NCI-H1436 treated with DMSO at 0.1 percent for 48 hours (cell line): ENCODE measurements at regions not wholly inside any gene's neighbourhood (a gene's known extent, or its start where the extent isn't known, plus 50 kb on each side); places are given as distances from the start of the nearest gene placed in this dataset.
"Not testable (repeated sequence)": the region's sequence is repeated elsewhere in the genome, so short reads cannot be mapped to it uniquely, and the experiment has no call there.

ENCODE experiments used
- DNase-seq: peaks from one replicate; lab custom pipeline; 2025; lab: John Stamatoyannopoulos, UW

DNA sequence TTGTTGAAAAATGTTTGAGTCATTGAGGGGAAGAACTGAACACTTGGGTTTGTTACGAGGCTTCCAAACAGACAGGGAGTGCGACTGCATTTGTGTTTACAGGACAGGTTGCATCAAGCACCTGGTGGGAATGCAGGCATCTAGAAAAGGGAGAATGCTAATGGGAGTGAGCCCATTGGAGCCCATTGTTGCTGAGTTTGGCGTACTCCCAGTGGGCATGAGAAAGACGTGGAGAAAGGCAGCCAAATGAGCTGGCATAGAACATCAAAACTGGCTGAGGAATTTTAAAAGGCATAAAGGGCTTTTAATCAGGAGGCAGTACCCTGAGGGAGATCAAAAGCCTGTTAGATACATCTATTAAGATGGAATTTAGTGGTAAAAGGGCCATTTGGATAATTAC is 171.6 kb upstream of the NPSR1 start:
- DNase-seq: peak; percentile 94

DNA sequence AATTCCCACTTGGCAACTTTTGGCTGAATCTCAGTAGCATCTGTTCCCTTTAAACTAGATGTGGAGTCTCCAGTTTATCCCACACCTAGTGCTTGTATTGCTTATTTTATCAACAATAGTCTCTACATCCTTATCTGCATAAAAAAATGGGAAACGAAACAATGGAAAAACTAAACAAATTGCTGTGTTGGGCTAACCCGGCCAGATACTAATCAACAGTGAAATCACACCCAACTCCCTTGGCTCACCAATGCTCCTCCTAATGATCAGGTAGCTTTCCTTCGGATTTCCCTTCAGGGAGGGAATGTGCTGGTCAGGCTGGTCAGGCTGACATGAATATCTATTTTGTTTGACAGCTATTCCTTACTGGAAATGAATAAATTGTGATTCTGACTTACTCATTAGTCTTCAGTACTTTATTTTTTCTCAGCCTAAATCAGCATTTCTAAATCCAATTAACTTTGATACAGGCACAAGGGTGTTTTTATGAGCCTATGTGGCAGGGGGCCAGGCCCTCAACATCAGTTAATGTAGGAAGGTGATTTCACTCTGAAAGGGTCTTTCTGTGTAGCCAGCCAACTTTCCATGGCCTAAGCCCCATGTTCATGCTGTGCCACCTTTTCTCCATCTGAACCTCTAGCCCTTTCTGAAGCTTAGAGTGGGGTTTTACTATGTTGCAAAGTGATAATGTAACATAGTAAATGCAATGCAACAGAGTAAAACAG is 170.5 kb upstream of the NPSR1 start:
- DNase-seq: peak; percentile 33

- peak; percentile 15 for DNase-seq
Measured at GRCh38 chr7:34488766-34489165, 169.3 kb upstream of the NPSR1 start.

DNA sequence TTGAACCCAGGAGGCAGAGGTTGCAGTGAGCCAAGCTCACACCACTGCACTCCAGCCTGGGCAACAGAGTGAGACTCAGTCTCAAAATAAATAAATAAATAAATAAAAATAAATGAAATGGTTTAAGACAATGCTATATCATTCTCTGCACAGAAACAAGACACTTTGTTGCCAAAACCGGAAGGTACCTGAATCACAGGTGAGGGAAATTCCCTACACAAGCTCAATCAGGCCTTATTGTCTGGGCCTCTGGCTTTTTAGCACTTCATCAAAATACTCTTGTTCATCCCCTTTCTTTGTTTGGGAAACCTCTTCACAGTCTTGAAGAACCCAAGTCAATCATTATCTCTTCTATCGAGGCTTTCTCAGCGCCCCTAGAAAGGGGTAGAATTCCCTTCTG is 166.1 kb upstream of the NPSR1 start:
- DNase-seq: no peak

DNA sequence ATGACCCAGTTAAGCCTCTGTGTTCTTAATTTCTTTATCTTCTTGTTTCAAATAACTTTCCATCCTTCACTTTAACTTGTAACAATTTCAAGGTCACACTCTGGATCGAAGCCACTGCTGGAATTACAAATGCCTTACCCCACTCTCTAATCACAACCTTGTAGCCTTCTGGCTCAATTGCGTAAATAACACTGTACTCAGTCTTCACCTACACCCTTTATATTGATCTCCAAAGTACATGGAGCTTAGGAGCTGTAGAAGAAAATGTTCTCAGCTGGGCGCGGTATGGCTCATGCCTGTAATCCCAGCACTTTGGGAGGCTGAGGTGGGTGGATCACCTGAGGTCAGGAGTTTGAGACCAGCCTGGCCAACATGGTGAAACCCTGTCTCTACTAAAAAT is 164.3 kb upstream of the NPSR1 start:
- DNase-seq: no peak

GRCh38 chr7:34497153-34497777 is 160.8 kb upstream of the NPSR1 start:
- DNase-seq: no peak

GRCh38 chr7:34501156-34501555 is 156.9 kb upstream of the NPSR1 start:
- no peak for DNase-seq

GRCh38 chr7:34507191-34507590 is 150.8 kb upstream of the NPSR1 start:
- no peak for DNase-seq

DNA sequence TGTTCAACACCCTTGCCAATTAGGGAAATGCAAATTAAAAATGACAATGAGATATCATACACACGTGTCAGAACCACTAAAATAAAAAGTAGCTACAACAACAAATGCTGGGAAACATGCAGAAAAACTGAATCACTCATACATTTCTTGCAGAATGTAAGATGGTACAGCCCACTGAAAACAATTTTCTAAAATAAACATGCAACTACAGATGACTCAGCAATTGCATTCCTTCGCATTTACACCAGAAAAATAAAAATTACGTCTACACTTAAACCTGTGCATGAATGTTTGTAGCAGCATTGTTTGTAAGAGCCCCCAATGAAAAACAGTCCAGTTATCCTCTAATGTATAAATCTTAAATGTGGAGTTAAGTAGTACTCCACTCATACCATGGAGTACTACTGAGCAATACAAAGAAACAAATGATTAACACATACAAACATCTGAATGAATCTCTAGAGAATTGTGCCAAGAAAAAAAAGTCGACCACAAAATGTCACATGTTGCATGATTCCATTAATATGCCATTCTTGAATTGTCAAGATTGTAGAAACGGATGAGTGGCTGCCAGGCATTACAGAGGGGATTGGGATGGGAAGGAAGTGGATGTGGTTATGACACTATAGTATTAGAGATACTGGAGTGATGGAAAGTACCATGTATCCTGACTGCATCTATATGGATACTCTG is 134.6 kb upstream of the NPSR1 start:
- no peak for DNase-seq

DNA sequence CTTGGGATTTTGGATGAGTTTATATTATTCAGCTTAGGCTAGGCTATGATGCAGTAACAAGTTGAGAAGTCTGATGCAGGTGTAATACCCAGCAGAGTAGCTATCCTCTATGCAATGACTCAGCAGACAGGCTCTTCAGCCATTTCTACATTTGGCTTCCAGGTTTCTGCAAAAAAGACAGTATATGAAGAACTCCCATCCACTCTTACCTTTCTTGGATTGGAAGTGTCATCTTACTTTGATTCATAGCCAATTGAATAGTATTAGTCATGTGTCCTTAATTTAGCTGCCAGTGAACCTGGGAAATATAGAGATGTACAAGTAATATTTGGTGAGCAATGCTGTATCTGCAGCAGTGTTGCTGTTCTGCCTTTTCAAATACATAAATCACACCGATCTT is 127.8 kb upstream of the NPSR1 start:
- DNase-seq: no peak

GRCh38 chr7:34539003-34539402 is 119.0 kb upstream of the NPSR1 start:
- no peak for DNase-seq

DNA sequence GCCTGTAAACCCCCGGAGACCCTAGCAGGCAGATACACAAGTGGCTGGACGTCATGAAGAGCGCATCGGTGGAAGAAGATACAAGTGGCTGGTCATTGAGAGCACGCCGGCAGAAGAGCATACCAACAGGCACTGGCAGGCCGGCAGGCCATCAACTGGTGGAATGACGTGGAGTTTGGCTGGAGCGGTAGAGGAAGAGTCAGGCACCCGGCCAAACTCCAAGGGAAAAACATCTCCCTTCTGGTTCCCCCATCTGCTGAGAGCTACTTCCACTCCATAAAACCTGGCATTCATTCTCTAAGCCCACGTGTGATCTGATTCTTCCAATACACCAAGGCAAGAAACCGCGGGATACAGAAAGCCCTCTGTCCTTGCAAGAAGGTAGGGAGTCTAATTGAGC is 113.4 kb upstream of the NPSR1 start:
- no peak for DNase-seq

GRCh38 chr7:34550996-34551395 is 107.0 kb upstream of the NPSR1 start:
- no peak for DNase-seq

GRCh38 chr7:34552502-34552901 is 105.5 kb upstream of the NPSR1 start:
- DNase-seq: no peak

DNA sequence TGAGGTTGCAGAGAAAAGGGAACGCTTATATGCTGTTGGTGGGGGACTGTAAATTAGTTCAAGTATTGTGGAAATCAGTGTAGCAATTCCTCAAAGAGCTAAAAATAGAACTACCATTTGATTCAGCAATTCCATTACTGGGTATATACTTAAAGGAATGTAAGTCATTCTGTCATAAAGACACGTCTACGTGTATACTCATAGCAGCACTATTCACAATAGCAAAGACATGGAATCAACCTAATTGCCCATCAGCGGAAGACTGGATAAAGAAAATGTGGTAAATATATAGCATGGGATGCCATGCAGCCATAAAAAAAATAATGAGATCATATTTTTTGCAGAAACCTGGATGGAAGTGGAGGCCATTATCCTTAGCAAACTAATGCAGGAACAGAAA is 100.0 kb upstream of the NPSR1 start:
- DNase-seq: no peak

- DNase-seq: no peak
Measured at GRCh38 chr7:34564091-34564490, 93.9 kb upstream of the NPSR1 start.

GRCh38 chr7:34567906-34568305 is 90.1 kb upstream of the NPSR1 start:
- no peak for DNase-seq

GRCh38 chr7:34569975-34570699 is 87.9 kb upstream of the NPSR1 start:
- DNase-seq: no peak

DNA sequence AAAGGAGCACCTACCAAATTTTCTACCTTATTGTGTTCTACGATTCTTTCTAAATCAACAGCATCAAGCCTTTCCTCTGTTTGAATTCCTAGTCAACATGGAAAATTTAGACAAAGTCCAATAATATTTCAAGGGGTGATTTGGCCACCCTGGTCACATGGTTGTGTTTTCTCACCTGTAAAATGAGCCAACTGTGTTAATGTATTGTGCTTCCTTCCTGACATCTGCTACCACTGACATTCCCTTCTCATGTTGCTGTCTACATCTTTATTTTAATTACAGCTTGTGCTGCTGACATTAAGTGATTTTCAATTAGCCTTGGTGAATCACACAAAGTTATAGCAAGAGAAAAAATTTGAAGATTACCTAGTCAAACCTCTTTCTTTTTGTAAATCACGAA is 83.0 kb upstream of the NPSR1 start:
- no peak for DNase-seq

GRCh38 chr7:34577934-34578333 is 80.1 kb upstream of the NPSR1 start:
- not testable (repeated sequence) for DNase-seq

DNA sequence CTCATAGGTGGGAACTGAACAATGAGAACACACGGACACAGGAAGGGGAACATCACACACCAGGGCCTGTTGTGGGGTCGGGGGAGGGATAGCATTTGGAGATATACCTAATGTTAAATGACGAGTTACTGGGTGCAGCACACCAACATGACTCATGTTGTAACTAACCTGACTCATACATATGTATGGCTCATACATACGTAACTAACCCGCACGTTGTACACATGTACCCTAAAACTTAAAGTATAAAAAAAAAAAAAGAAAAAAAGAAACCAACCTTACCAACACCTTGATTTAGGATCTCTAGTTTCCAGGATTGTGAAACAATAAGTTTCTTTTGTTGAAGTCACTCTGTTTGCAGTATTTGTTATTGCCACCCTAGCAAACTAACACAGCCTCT is 76.3 kb upstream of the NPSR1 start:
- DNase-seq: not testable (repeated sequence)

- no peak for DNase-seq
Measured at GRCh38 chr7:34584526-34584925, 73.5 kb upstream of the NPSR1 start.

DNA sequence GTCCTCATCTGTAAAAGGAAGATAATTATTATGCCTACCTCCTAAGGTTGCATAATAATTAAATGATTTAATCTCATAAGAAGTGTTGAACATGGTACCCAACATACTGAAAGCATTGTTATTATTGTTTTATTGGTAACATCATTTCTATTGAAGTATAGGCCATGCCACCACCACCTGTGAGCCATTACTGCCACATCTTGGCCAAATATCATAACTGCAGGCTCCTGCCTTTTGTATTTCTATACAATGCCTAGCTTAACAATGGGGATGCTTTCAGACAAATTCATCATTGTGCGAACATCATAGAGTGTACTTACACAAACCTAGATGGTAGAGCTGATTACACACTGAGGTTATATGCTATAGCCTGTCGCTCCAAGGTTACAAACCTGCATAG is 61.1 kb upstream of the NPSR1 start:
- DNase-seq: no peak
